VCaP (cell line): ENCODE measurements at regions not wholly inside any gene's neighbourhood (a gene's known extent, or its start where the extent isn't known, plus 50 kb on each side); places are given as distances from the start of the nearest gene placed in this dataset.
"Not testable (repeated sequence)": the region's sequence is repeated elsewhere in the genome, so short reads cannot be mapped to it uniquely, and the experiment has no call there.

Experiments
- H3K27ac ChIP-seq: fragments of 450-650 bp; 2 replicates; pipeline ENCODE4 v1.5.1; 2017
- TF ChIP-seq, protein P1 (sequence below): fragments of 450-650 bp; conservative IDR thresholded peaks from 2 replicates; pipeline ENCODE4 v1.5.1; 2017; ENCODE audit warnings: mild to moderate bottlenecking, moderate library complexity

DNA sequence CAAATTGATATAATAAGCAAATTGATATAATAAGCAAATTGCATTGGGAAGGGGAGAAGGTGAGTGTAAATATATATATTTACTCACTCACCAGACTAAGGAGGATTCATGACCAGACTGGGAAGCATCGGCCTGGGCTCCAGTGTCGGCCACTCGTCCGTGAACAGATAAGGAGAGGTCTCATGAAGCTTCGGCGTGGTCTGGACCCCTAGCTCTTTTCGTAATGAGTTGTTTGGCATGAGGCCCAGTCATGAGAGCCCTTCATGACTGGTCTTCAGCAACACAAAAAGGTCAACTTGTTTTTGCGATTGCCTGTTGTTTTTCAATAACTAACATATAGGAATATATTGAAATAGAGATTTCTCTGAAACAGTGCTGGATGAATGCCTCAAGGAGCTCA lies 222.9 kb upstream of the KCNK2 start:
- TF ChIP-seq, protein P1, sequence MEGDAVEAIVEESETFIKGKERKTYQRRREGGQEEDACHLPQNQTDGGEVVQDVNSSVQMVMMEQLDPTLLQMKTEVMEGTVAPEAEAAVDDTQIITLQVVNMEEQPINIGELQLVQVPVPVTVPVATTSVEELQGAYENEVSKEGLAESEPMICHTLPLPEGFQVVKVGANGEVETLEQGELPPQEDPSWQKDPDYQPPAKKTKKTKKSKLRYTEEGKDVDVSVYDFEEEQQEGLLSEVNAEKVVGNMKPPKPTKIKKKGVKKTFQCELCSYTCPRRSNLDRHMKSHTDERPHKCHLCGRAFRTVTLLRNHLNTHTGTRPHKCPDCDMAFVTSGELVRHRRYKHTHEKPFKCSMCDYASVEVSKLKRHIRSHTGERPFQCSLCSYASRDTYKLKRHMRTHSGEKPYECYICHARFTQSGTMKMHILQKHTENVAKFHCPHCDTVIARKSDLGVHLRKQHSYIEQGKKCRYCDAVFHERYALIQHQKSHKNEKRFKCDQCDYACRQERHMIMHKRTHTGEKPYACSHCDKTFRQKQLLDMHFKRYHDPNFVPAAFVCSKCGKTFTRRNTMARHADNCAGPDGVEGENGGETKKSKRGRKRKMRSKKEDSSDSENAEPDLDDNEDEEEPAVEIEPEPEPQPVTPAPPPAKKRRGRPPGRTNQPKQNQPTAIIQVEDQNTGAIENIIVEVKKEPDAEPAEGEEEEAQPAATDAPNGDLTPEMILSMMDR = no peak
- no peak overlapping the region for H3K27ac ChIP-seq

DNA sequence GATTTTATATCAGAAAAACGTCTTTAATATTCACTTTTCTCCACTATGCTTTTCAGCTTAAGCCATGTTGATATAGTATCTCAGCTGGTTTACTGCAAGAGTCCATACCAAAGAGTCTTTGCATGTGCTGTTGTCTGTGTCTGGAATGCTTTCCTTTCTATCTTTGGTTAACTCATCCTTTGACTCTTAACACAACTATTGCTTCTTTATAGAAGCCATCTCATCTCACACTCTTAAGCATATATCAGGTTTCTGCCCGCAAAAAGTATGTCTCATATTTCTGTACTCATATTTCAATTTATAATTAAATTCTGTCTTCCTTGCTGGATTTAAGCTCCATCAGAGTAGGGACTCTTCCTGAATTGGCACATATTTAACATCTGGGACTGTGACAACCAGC lies 220.9 kb upstream of the KCNK2 start:
- TF ChIP-seq, protein P1 = no peak
- H3K27ac ChIP-seq = no peak overlapping the region

DNA sequence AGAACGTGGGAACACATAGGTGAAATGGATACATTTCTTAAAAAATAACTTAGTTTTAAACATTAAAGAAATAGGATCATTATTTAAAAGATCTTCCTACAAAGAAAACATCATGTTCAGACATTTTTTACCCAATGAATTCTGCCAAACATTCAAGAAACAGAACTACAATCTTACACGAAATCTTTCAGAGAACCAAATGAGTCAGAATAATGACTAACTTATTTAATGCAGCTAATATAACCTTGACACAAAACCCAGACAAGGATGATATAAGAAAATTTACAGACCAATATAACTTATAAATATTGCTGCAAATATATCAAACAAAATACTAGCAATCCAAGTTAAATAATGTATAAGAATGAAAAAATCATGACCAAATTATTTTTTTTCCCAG lies 220.1 kb upstream of the KCNK2 start:
- H3K27ac ChIP-seq = no peak overlapping the region
- TF ChIP-seq, protein P1 = no peak

DNA sequence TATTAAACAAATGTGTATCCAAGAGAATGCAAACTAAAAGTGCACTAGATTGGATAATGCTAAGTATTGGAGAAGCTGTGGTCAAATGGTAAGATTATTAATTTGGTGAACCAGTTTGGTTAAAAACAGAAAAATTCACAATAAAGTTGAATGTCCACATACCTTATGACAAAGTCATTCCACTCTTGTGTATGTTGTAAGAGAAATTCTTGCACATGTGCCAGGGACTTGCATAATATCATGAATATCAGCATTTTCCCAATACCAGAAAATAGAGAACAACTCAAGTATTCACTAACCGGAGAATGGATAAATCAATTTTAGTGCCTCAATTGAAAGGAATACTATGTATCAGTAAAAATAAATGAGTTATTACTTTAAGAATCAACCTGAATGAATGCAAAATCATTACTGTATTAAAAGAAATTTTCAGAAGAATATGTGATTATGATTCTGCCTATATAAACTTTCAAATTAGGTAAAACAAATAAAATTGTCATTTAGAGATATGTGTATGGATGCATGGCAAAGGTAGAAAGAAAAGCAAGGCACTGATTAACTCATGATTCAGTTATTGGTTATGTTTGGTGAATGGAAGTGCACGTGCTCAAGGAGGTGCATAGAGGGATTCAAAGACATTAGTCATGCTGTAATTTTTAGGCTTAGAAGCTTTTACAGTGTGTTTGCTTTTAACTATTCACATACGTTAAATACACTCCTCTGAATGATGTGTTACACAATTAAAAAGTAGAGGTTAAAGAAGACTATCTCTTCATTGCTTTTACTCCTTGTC lies 217.4 kb upstream of the KCNK2 start:
- H3K27ac ChIP-seq = no peak overlapping the region
- TF ChIP-seq, protein P1 = no peak

DNA sequence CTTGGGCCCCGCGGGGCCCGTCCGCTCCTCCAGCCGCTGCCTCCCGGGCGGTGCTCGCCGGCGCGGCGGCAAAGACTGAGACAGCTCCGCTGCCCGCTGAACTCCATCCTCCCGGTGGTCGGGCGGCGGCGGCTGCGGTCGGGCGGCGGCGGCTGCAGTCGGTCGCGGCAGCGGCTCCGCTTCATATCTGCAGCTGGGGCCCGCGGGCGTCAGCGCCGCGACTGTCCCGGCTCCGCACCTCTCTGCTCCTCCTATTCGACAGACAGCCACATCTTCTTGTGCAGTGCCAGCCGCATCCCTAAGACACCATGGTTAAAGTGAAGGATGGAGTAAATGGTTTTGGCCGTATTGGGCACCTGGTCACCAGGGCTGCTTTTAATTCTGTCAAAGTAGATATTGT lies 212.1 kb upstream of the KCNK2 start:
- not testable (repeated sequence) for H3K27ac ChIP-seq

DNA sequence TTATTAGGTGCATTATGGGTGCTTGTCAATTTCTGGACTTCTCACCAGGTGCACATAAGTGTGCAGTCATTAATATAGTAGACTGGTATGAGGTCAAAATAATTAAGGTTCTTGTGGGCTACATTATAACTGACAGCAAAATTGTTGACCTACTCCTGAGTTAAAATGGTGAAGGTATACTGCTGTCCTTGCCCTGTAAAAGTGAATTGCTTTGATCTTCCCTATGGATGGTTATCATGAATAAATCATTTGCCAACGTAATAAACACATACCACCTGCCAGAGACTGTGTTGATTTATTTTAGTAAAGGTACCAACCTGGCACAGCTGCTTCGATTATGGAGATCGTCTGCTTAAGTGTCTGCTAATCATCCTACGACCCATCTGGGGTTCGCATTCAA lies 201.6 kb upstream of the KCNK2 start:
- TF ChIP-seq, protein P1 = no peak
- no peak overlapping the region for H3K27ac ChIP-seq

DNA sequence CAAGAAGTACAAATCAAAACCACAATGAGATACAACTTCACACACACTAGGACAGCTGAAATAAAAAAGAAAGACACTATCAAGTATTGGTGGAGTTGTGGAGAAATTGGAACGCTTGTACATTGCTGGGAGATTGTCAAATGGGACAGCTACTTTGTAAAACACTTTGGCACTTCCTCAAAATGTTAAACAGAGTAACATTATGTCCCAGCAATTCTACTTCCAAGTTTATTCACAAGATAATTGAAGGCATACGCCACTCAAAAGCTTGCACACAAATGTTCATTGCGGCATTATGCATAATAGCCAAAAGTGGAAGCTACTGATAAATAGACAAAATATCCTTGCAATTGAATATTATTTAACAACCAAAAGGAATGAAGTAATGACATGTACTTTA lies 199.9 kb upstream of the KCNK2 start:
- TF ChIP-seq, protein P1 = no peak

DNA sequence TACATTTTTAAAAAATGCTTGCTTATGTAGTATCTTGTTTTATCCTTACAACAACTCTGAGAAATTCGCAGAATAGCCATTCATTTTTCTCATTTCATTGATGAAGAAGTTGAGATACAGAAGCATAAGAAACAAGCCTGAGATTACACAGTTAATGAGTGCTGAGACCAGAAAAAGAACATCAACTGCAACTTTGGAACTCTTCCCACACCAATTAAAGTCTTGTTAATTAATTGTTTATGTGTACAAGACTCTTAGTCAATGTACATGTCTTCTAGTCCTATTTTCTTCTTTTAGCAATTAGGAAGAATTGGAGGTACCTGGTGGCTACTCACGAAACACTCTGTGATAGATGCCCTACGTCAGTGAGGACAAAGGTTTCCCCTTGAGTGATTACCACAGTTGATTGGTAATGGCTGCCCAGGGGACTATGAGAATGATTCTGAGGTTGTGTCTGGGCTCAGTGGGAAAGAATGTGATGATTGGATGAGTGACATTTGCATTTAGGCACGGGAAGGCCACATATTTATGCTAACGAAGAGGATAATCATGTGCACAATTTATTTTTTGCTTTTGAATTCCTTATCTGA lies 187.4 kb upstream of the KCNK2 start:
- TF ChIP-seq, protein P1 = no peak
- H3K27ac ChIP-seq = no peak overlapping the region

More for the DNA sequence above, 199.9 kb upstream of the KCNK2 start:
- H3K27ac ChIP-seq = no peak overlapping the region
